ENCODE measurements at regions not wholly inside any gene's neighbourhood (a gene's known extent, or its start where the extent isn't known, plus 50 kb on each side); places are given as distances from the start of the nearest gene placed in this dataset.

GRCh38 chr1:60553730-60554129 lies 480.2 kb upstream of the C1orf87 start:
- ChIA-PET CTCF (ENCODE audit: partially characterized antibody) (no interaction called here), POLR2A (ENCODE audit: partially characterized antibody) (no interaction called here)
- no peak overlapping the region for H3K14ac ChIP-seq (ENCODE audit: insufficient read length)
- H3K27me3 ChIP-seq (replicated peaks in 1 of 4; ENCODE audit: control insufficient read depth in 3 of 4, extremely low read depth in 1 of 4, insufficient read depth in 3 of 4, low read length in 3 of 4): no peaks in the 10 kb centered on the region
- no peak overlapping the region for H4K91ac ChIP-seq (replicated peaks; ENCODE audit: insufficient read length, low read length)
- WGBS, 2 experiments (ENCODE audit: extremely low coverage in 1 of 2, insufficient coverage in 1 of 2, insufficient read length in 1 of 2, insufficient replicate concordance in 2 of 2, low coverage in 1 of 2, low lambda C conversion rate in 2 of 2, missing lambda C conversion rate in 1 of 2): 87% methylated on average over 2 of the region's 2 CpGs; no CpG with 5 or more reads in 1 of the 2 experiments
- no peak overlapping the region for H2BK120ac ChIP-seq (replicated peaks; ENCODE audit: low read depth, low read length)
- no peak overlapping the region for H3K9ac ChIP-seq (replicated peaks in 1 of 4; ENCODE audit: extremely low read depth in 1 of 4, low read depth in 3 of 4, low read length in 3 of 4)
- no peak overlapping the region for H3K27ac ChIP-seq (ENCODE audit: low read depth, low read length)
- H3K4me1 ChIP-seq (replicated peaks in 1 of 4; ENCODE audit: control insufficient read depth in 3 of 4, insufficient read depth in 4 of 4, low read length in 3 of 4): no peaks in the 10 kb centered on the region
- H3K4me2 ChIP-seq (ENCODE audit: insufficient read depth in 1 of 2, low read depth in 2 of 2, low read length in 2 of 2): no peak overlapping the region
- no peak for FAIRE-seq
- no peaks in the 10 kb centered on the region for H3K79me2 ChIP-seq (ENCODE audit: control insufficient read depth in 1 of 2, insufficient read depth in 2 of 2, low read length in 2 of 2)
- no peak overlapping the region for H3K4ac ChIP-seq (replicated peaks; ENCODE audit: insufficient read length, low read depth, low read length)
- no peak overlapping the region for H4K8ac ChIP-seq (ENCODE audit: extremely low read depth, insufficient read depth, low read length)
- no peak for TF ChIP-seq GABPA (IDR thresholded peaks at IDR 0.05; ENCODE audit: borderline replicate concordance, insufficient read depth, low read length)
- TF ChIP-seq SP4 (IDR thresholded peaks at IDR 0.05; ENCODE audit: low read length): no peak
- no peak for TF ChIP-seq TEAD4 (IDR thresholded peaks at IDR 0.05; ENCODE audit: low read depth, low read length)
- TF ChIP-seq SRF (IDR thresholded peaks at IDR 0.05; ENCODE audit: low read depth, low read length): no peak
- TF ChIP-seq TAF1 (IDR thresholded peaks at IDR 0.05; ENCODE audit: low read depth, low read length): no peak
- no peak for TF ChIP-seq POU5F1 (IDR thresholded peaks at IDR 0.05; ENCODE audit: low read depth, low read length)
- TF ChIP-seq SIN3A (conservative IDR thresholded peaks at IDR 0.05 in 1 of 2, IDR thresholded peaks at IDR 0.05 in 1 of 2; ENCODE audit: low read depth in 1 of 2, low read length in 2 of 2): no peak
- H4K20me1 ChIP-seq (replicated peaks in 1 of 2; ENCODE audit: control insufficient read depth in 1 of 2, insufficient read depth in 2 of 2, low read length in 2 of 2): no peaks in the 10 kb centered on the region
- H2BK12ac ChIP-seq (ENCODE audit: low read depth, low read length): no peak overlapping the region
- no peak overlapping the region for H2AFZ ChIP-seq (ENCODE audit: low read length)
- H3K56ac ChIP-seq (replicated peaks; ENCODE audit: insufficient read length, low read depth, low read length): no peak overlapping the region
- no peaks in the 10 kb centered on the region for H3K79me1 ChIP-seq (ENCODE audit: low read depth, low read length)
- no peak for DNase-seq (ENCODE audit: low read depth in 1 of 2, low spot score in 2 of 2)
- H3K23ac ChIP-seq (ENCODE audit: insufficient read length): no peak overlapping the region
- no peak overlapping the region for H2BK5ac ChIP-seq (ENCODE audit: low read depth, low read length)
- H2BK20ac ChIP-seq (ENCODE audit: low read length): no peak overlapping the region
- no peak overlapping the region for H3K4me3 ChIP-seq (ENCODE audit: extremely low read depth in 1 of 4, insufficient read depth in 2 of 4, low read depth in 3 of 4, low read length in 4 of 4)
- no peaks in the 10 kb centered on the region for H3K23me2 ChIP-seq (ENCODE audit: low read depth, low read length)
- no peak overlapping the region for H2BK15ac ChIP-seq (ENCODE audit: low read length)
- no peak overlapping the region for H4K5ac ChIP-seq (ENCODE audit: insufficient read length, low read depth, low read length)
- H3K36me3 ChIP-seq (ENCODE audit: control insufficient read depth in 2 of 4, insufficient read depth in 4 of 4, low read length in 3 of 4): no peaks in the 10 kb centered on the region
- no peak overlapping the region for H3K18ac ChIP-seq (ENCODE audit: extremely low read depth, low read length)
- H2AK5ac ChIP-seq (ENCODE audit: low read depth, low read length): no peak overlapping the region
- H3K9me3 ChIP-seq (ENCODE audit: insufficient read depth in 2 of 2, low read depth in 1 of 2, low read length in 1 of 2): no peaks in the 10 kb centered on the region
